Keratinocyte (primary cell): ENCODE measurements at regions not wholly inside any gene's neighbourhood (a gene's known extent, or its start where the extent isn't known, plus 50 kb on each side); places are given as distances from the start of the nearest gene placed in this dataset.

Source experiments
- DNase-seq: peaks from one replicate; pipeline ENCODE4 v3.0.0-alpha.2; 2011; ENCODE audit warnings: low read depth, missing footprints, low spot score
- FAIRE-seq: peaks from 2 replicates; lab custom pipeline; 2011; peaks lifted over from hg19 to GRCh38; lab: Jason Lieb, UNC
- H2AFZ ChIP-seq: 2 replicates; pipeline ENCODE4 v1.6.0; 2012; ENCODE audit warnings: low read length, control low read depth, inconsistent platforms; ENCODE audit not compliant: control insufficient read depth
- H3K27ac ChIP-seq: 2 replicates; pipeline ENCODE4 v1.5.1; 2011; ENCODE audit warnings: low read length; ENCODE audit not compliant: control insufficient read depth, insufficient read depth
- H3K27me3 ChIP-seq: 3 replicates; pipeline ENCODE4 v1.6.0; 2011; ENCODE audit warnings: low read length; ENCODE audit not compliant: control insufficient read depth, insufficient read depth; ENCODE audit errors: extremely low read depth
- H3K36me3 ChIP-seq, 2 experiments: 2 replicates in 1 of 2; 3 replicates in 1 of 2; pipeline ENCODE4 v1.5.1; 2011; ENCODE audit warnings: low read length in 2 of 2, mild to moderate bottlenecking in 1 of 2; ENCODE audit not compliant: control insufficient read depth in 2 of 2, insufficient read depth in 2 of 2; ENCODE audit errors: extremely low read depth in 1 of 2
- H3K4me1 ChIP-seq: 3 replicates; pipeline ENCODE4 v1.5.1; 2011; ENCODE audit warnings: low read length; ENCODE audit not compliant: control insufficient read depth, insufficient read depth; ENCODE audit errors: extremely low read depth
- H3K4me2 ChIP-seq: 3 replicates; pipeline ENCODE4 v1.6.0; 2011; ENCODE audit warnings: low read depth, low read length; ENCODE audit not compliant: control insufficient read depth, insufficient read depth; ENCODE audit errors: extremely low read depth
- H3K4me3 ChIP-seq, 3 experiments: fragments of 200-600 bp in 1 of 3; sonication (generic) in 1 of 3; 2 replicates in 2 of 3; 3 replicates in 1 of 3; pipeline ENCODE4 v1.5.1; 2011 to 2016; ENCODE audit warnings: low read length in 3 of 3, mild to moderate bottlenecking in 3 of 3, control low read depth in 2 of 3, inconsistent platforms in 1 of 3, low read depth in 1 of 3, mixed read lengths in 1 of 3, mixed run types in 1 of 3, moderate library complexity in 1 of 3; ENCODE audit not compliant: control insufficient read depth in 2 of 3, insufficient read depth in 2 of 3; ENCODE audit errors: extremely low read depth in 1 of 3
- H3K79me2 ChIP-seq: 2 replicates; pipeline ENCODE4 v1.6.0; 2012; ENCODE audit warnings: low read length; ENCODE audit not compliant: control insufficient read depth, insufficient read depth
- H3K9ac ChIP-seq: 3 replicates; pipeline ENCODE4 v1.6.0; 2011; ENCODE audit warnings: low read length; ENCODE audit not compliant: control insufficient read depth, insufficient read depth; ENCODE audit errors: extremely low read depth
- H3K9me1 ChIP-seq: 3 replicates; pipeline ENCODE4 v1.6.0; 2011; ENCODE audit warnings: low read length; ENCODE audit not compliant: control insufficient read depth, insufficient read depth; ENCODE audit errors: extremely low read depth
- H3K9me3 ChIP-seq: 2 replicates; pipeline ENCODE4 v1.5.1; 2012; ENCODE audit warnings: low read depth, low read length; ENCODE audit not compliant: control insufficient read depth
- H4K20me1 ChIP-seq: 3 replicates; pipeline ENCODE4 v1.6.0; 2011; ENCODE audit warnings: low read length; ENCODE audit not compliant: control insufficient read depth, insufficient read depth; ENCODE audit errors: extremely low read depth
- CTCF ChIP-seq, 3 experiments: IDR thresholded peaks in 1 of 3; conservative IDR thresholded peaks in 1 of 3; optimal IDR thresholded peaks in 1 of 3; 2 replicates in 2 of 3; 3 replicates in 1 of 3; pipeline versions ENCODE3 to v1.5.1; 2011; ENCODE audit warnings: low read length in 3 of 3, mild to moderate bottlenecking in 3 of 3, moderate library complexity in 2 of 3, control low read depth in 1 of 3, inconsistent platforms in 1 of 3; ENCODE audit not compliant: insufficient read depth in 2 of 3; ENCODE audit errors: extremely low read depth in 1 of 3
- EZH2 ChIP-seq: IDR thresholded peaks from one replicate; pipeline ENCODE4 v1.6.1; 2012; ENCODE audit warnings: inconsistent platforms, mild to moderate bottlenecking, low read length, moderate library complexity
- dilution Hi-C: fragments of 300-500 bp; cut with MboI; formaldehyde crosslinking; loops from one replicate; pipeline ENCODE4 v1.7.0; 2020; ENCODE audit warnings: low sequenced_read_pairs; ENCODE audit not compliant: extremely low pct_ligation_motif_present

- TF ChIP-seq CTCF (optimal IDR thresholded peaks at IDR 0.05 in 1 of 3, IDR thresholded peaks at IDR 0.05 in 1 of 3, conservative IDR thresholded peaks at IDR 0.05 in 1 of 3; ENCODE audit: extremely low read depth in 1 of 3, insufficient read depth in 2 of 3, low read length in 3 of 3) (no peak), EZH2 (no peak)
- DNase-seq (no peak), FAIRE-seq (no peak)
- Histone ChIP-seq H3K9me3 (no peaks in the 10 kb centered on the region), H3K9ac (no peak overlapping the region), H3K79me2 (no peaks in the 10 kb centered on the region), H2AFZ (no peak overlapping the region), H3K27me3 (no peaks in the 10 kb centered on the region), H3K36me3 (no peaks in the 10 kb centered on the region), H3K4me1 (no peaks in the 10 kb centered on the region), H4K20me1 (no peaks in the 10 kb centered on the region), H3K4me3 (no peak overlapping the region), H3K4me2 (no peak overlapping the region), H3K9me1 (no peaks in the 10 kb centered on the region), H3K27ac (no peak overlapping the region)
- dilution Hi-C loops = no loop called here
These were observed 85.1 kb upstream of the SOX6 start for GRCh38 chr11:16441461-16441860.

DNA sequence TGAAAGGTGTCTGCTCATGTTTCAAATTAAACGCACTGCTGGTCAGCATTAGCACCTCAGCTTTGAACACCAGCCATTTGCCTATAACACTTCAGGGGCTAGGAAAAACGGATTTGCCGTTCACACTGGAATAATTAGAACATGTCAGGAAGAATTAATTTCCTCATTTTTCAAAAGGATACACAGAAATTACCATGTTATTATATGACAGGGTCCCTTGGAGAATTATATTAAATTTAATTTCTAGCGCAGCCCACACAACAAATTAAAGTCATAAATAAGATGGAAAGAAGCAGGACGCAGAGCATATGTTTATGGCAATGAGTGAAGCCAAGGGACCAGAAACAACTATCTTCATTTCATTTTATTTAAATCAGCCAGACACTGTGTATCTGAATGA, 83.8 kb upstream of the SOX6 start:
- Histone ChIP-seq H3K9ac (no peak overlapping the region), H4K20me1 (no peaks in the 10 kb centered on the region), H3K27ac (no peak overlapping the region), H3K79me2 (no peaks in the 10 kb centered on the region), H2AFZ (no peak overlapping the region), H3K4me2 (no peak overlapping the region), H3K9me1 (no peaks in the 10 kb centered on the region), H3K27me3 (no peaks in the 10 kb centered on the region), H3K36me3 (no peaks in the 10 kb centered on the region), H3K4me1 (no peaks in the 10 kb centered on the region), H3K9me3 (no peaks in the 10 kb centered on the region), H3K4me3 (no peak overlapping the region)
- no peak for DNase-seq
- dilution Hi-C loops = no loop called here
- FAIRE-seq = no peak
- TF ChIP-seq CTCF (optimal IDR thresholded peaks at IDR 0.05 in 1 of 3, IDR thresholded peaks at IDR 0.05 in 1 of 3, conservative IDR thresholded peaks at IDR 0.05 in 1 of 3; ENCODE audit: extremely low read depth in 1 of 3, insufficient read depth in 2 of 3, low read length in 3 of 3) (no peak), EZH2 (no peak)
